HG02973 (cell line): ENCODE measurements at regions not wholly inside any gene's neighbourhood (a gene's known extent, or its start where the extent isn't known, plus 50 kb on each side); places are given as distances from the start of the nearest gene placed in this dataset.

ENCODE experiments used
- ATAC-seq: cut with Tn5 transposase; IDR thresholded peaks from one replicate; pipeline ENCODE4 v1.9.1; 2021; ENCODE audit warnings: moderate library complexity; ENCODE audit not compliant: unreplicated experiment

DNA sequence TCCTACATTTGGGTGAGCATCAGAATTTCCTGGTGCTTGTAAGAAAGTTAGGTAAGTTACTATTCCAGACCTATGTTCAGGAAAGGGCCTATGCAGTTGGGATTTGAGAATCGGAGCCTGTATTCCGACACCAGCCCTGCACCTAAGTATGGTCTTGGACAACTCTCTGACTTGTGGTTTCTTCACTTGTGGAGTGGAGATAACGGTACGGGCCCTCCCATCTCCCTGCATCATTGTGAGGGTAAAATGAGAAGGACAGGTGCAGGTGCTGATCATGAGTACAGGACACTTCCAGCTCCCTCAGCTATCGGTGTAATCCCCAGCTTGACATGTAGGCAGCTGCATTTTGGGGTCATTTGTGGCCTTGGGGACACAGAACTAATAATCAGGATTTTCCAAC is 138.3 kb upstream of the NAMPT start:
- ATAC-seq: no peak

DNA sequence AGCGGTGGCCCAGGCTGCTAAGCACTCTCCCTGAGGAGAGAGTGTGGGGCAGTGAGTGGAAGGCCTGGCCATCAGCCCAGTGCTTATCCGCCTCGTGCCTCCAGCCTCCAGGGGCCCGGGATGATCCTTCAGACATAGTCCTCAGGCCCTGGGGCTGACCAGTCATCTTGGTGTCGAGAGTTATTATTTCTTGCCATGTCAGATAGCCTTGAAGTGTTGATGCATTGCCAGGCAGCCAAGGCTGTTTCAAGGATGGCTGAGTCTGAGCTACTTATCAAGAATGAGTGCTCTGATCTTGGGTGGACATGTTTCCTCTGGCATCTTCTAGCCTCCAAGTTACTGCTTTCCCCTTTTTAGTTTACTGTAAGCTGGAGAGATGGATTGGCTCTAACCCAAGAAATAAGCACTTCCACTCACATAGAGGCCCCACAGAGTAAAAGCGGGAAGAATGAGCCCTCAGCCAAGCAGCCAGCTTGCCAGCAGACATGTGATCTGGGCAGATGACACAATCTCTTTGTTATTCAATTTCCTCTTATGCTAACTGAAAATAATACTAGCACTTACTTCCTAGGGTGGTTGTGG is 136.5 kb upstream of the NAMPT start:
- ATAC-seq: no peak

DNA sequence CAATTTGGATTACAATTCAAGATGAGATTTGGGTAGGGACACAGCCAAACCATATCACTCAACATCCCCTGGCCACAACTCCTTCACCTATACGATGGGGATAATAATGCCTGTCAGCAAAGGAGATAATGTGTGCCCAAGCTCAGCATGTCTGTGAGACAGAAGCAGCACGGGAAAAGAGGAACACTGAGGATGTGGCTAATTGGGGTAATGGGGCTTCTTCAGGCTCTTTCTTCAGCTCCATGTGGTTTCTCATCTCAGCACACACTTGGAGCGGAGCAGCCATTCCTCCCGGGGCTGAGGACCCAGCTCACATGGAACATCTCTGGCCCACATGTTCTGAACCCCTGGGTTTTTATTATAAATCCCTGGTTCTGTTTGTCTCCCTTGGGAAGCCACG is 136.0 kb upstream of the NAMPT start:
- ATAC-seq: no peak

DNA sequence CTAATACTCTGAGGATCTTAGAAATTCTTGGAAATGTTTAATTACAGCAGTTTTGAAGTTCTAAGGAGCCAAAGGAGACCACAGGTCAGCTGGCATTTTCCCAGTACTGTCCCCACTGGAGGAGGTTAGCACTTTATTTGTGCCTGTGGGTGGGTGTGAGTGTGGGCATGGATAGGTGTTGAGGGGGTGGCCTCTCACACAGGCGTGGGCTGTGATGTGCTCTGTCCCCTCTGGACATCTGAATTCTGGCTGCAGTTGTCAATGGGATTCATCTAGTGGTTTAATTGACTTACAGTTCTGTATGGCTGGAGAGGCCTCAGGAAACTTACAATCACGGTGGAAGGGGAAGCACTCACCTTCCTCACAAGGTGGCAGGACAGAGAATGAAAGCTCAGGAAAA is 135.4 kb upstream of the NAMPT start:
- ATAC-seq: no peak

DNA sequence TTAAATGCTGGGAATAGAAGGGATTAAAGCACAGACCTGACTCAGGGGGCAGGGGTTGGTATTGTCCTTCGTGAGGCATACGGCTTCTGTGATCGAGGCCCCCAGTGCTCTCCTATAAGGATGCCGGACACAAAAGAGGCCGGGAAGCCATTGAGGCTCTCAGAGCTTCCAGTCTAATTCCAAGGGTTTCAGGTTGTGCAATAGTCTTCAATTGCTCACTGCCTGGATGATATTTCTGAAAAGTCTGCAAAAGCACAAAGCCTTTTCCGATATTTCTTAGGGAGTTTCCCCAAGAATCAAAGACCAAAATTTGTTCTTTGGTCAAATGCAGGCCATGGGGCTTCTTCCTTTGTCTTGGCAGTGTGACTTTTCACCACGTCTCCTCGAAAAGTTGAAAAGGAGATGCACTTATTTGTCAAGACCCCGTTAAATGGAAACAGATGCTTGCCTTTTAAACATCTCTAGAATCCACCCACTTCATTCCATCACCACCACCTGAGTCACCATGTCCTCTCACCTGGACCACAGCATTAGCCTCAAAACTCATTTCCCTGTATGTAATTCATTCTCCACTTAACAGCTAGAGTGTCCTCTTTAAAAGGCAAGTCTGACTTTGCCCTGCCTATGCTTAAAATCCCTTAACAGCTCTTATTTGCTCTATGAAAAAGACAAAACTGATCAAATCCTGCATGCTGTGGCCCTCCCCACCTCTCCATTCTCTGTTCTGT is 134.8 kb upstream of the NAMPT start:
- ATAC-seq: no peak

DNA sequence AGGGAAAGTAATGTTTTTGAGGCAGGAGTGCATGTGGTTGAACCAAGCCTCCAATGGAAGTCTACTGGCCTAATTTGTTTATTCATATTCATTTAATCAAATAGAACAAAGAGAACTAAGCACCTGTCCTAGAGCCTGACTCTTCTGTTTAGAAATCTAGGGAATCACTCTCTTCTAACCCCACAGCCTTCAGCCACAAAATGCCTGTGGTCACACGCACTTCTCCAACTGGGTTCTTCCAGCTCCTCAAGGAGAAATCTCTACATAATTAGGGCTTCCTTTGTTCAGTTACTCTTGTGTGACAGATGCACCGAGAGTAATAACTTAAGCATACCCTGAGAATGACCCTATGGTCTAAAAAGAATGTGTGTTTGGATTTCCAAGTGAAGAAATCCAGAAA is 133.7 kb upstream of the NAMPT start:
- no peak for ATAC-seq

DNA sequence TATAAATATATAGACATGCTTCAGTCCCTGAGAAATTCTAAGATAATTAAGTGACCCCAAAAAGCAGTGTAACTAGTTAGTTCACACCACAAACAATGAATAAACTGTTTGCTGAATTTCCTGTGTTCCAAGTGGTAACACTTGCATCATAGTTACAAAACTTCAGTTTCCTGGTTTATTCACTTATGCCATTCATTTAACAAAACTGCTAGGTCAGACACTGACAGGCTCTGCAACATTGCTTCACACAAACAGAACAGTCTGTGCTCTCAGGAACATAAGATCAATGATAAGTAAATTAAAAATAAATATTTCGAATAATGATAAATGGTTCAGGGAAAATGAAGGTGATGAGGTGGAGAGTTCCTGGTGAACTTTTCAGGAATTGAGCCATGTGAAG is 133.3 kb upstream of the NAMPT start:
- no peak for ATAC-seq

DNA sequence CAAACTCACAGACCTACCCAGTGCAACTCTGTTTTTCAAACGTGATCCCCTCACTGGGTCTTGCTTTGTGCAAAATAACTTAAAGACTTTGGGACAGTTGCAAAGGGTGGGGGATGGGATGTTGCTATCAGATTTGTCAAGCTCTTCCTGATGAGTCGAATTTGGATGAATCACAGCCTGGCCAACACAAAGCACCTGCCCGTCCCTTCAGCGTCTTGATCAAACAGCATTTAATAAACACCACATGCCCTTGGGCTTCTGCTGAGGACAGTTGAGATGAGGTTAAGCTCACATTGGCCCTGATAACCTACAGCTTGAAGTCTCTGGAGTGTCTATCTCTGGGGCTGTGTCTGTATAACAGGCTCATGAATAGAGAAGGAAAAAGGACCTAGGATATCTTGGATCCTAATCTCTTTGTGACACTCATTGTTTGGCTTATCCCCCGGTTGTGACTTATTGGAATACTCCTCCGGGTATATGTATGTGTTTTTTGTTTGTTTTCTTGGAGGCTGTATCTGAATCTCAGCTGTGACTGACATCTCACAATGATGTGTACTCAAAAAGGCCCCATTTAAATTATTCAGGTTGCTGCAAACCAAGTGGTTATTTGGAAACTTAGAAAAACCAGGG is 132.6 kb upstream of the NAMPT start:
- no peak for ATAC-seq

DNA sequence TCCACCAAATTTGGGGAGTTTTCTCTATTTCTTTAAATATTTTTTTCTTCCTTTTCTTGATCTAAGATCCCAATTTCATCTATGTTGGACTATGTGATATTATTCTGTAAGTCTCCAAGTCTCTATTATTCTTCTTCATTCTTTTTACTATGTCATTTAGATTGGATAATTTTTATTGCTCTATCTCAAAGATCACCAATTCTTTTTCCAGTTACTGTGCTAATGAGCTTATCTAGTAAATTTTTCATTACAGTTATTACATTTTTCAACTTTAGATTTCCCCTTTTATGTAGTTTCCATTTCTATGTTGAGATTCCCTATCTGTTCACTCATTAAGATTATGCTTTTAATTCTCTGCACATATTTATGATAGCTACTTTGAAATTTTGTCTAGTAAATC is 131.6 kb upstream of the NAMPT start:
- no peak for ATAC-seq

DNA sequence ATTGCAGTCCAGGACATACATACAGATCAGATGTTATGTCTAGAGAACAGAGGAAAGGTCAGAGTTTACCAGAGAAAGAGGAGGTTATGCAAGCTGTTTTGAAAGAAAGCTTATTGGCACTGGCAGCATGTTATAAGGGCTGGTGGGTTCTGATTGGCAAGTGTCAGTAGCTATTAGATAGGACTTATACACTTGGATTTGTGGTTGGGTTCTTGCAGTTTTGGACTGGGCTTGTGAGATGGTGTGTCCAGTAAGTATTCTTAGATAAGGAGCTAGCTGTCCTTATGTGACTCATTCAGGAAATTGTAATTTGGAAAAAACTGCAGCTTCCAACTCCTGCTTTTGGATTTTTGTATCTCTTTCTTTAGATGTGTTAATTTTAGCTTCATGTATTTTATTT is 130.7 kb upstream of the NAMPT start:
- ATAC-seq: no peak

DNA sequence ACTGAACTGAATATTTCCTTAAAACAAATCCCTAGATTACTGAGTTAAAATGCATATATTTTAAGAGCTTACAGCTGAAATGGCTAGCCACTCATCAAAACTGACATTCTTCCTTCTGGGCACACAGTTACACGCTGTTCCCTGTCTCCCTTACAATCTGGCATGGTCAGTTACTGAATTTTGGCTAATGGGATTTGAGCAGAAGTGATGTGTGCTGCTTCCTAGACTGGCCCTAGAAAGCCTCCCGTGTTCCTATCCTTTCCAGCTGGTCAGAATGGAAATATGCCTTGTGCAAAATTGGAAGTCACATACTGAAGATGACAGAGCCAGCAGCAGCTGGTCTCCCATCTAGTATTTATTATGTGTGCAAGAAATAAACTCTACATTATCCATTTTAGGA is 128.7 kb upstream of the NAMPT start:
- ATAC-seq: no peak

DNA sequence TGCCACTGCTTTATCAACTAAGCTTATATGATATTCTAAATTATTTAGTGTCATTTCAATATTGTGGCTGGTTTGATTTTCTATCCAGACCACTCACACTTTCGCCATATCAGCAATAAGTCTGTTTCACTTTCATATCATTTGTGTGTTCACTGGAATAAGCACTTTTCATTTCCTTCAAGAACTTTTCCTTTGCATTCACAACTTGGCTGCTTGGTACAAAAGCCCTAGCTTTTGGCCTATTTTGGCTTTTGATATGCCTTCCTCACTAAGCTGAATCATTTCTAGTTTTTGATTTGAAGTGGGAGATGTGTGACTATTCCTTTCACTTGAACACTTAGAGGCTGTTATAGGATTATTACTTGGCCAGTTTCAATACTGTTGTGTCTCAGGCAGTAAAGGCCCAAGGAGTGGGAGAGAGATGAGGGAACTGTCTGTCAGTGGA is 120.9 kb upstream of the NAMPT start:
- ATAC-seq: no peak

DNA sequence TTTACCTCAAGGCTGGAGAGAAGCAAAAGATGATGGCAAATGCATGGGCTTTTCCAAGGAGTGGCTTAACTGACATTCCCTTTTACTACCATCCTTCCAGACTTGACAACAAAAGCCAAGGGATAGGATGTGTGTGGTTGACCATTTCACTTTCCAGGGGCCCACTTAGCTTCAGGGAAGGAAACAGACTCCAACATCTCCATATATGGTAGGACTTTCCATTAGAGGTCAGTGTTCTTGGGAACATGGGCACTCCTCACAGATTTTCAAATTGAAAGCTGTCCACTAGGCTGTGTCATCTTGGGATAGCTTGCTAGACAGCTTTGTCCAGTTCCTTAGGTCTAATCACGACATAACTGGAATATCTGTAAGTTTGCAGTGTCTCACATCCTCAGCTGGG is 118.1 kb upstream of the NAMPT start:
- no peak for ATAC-seq

DNA sequence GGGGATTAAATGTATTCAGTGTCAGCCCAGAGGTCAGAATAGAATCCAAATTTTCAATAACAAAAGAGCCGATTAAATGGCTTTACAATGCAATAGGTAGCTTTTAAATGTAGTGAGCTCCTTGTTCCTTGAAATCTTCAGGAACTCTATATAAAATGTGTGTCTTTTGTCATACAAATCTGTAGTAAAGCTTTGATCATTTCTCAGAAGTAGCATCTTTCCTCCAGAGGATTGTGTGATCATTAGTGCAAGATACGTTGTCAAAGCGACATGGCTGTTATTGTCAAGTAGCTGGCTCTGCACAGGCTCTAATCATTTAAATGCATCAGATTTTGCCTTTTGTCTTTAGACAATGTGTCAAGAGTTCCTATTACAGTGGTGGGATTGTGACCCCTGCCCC is 116.1 kb upstream of the NAMPT start:
- no peak for ATAC-seq

DNA sequence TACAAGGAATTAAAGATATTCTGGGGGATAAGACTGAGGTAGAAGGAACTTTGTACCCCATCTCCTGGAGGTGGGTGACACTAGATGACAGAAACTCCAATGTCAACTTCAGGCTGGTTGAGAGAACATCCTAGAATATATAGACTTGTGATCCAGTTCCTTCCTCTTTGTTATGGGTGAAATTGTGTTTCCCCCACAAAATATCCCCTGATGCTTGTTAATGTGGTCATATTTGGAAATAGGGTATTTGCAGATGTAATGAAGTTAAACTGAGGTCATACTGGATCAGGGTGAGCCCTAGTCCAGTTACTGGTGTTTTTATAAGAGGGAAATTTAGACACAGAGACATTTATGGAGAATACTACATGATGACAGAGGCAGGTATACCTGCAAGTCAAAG is 114.0 kb upstream of the NAMPT start:
- ATAC-seq: no peak

DNA sequence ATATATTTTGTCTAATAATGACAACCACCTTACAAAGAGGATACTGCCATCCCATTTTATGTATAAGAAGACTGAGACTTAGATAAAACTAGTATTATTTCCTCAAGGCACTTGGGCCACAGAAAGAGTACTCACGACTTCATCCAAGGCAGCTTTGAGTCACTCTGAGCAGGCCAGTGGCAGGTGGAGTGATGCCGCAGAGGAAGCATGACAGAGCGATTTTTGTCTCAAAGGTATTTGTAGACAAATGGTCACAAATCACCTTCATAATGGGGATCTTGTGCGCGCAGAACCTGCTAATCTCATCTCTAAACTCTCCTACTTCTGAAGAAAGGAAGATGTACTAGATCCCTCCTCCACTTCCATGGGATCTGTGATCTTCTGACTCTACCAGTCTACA is 113.2 kb upstream of the NAMPT start:
- ATAC-seq: no peak

DNA sequence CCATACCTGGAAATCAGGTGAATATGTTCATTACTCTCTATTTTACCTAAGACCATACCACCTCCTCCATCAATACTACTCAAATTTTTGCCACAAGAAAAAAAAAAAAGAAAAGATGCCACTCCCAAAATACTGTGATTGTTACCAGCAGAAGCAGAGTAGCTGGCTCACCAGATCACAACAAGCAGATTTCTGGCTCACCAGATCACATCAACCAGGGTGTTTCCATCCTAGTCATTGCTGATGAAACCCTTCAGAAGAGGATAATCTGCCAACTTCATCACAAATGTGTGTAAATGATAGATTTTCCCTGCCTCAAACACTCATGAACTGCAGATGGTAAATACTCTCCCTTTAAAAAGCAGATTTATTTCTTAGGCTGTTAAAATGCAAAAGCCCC is 109.7 kb upstream of the NAMPT start:
- no peak for ATAC-seq

DNA sequence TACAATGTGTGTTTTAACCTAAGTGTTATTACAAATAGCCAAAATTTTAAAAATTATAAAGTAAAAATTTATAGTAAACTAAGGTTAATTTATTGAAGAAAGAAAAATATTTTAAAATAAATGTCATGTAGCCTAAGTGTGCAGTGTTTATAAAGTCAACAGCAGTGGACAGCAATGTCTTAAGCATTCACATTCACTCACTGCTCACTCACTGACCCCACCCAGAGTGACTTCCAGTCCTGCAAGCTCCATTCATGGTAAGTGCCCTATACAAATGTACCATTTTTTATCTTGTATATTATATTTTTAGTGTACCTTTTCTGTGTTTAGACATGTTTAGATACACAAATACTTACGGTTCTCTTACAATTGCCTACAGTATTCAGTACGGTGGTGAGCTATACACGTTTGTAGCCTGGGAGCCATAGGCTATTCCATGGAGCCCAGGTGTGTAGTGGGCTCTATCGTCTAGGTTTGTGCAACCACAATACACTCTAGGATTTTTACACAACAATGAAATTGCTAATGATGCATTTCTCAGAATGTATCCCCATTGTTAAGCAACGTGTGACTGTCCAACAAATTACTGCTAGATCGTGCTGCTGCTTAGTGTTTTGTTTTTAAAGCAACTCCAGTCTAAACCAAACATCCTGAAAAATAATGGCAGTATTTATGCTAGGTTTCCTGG is 108.9 kb upstream of the NAMPT start:
- ATAC-seq: no peak

DNA sequence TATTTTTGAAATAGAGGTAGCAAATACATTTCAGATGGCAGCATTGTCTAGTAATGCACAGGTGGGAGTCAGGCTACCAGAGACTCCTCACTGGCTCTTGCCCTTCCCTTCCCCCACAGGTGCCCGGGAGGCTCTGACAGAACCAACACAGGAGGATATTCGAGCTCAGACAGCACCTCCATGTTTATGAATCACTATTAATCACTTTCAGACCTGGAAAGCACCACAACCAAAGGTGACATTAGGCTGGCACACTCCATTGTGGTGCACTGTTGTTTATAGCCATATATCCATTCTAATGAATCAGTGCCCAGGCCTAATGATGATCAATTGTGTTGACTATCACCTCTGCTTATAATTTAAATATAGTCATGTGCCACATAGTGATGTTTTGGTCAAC is 107.8 kb upstream of the NAMPT start:
- ATAC-seq: no peak

DNA sequence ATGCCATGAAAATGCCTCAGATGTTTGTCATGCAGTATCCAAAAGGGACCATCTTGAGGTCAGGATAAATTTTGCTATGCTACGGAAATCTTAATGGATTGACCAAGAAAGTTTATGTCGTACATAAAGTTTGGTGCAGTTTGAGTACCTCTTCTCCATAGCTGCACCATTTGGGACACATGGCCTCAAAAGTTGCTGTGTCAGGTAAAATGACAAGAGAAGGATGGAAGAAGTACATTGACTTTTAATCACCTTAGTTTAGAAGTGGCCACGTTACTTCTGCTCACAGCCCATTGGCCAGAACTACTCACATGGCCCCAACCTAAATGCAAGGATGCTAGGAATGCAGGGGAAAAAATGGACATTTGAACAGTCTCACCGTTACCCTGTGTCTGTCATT is 107.4 kb upstream of the NAMPT start:
- ATAC-seq: no peak

DNA sequence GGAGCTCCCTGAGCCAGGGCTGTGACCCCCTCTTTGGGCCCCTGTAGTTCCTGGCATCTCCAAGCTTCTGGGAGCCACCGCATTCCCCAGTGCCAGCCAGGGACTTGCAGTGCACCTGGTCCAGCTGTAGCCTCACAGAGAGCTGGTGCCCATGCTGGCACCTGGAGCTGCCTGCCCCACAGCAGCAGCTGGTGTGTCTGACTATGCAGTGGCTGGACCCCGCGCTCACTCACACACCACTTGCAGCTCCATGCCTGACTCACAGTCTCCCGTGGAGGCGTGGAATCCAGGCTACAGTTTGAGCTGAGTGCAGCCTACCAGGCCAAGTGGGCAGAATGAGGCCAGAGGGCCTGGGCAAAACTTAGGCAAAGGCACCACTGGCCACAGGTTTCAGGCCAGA is 102.2 kb upstream of the NAMPT start:
- no peak for ATAC-seq

DNA sequence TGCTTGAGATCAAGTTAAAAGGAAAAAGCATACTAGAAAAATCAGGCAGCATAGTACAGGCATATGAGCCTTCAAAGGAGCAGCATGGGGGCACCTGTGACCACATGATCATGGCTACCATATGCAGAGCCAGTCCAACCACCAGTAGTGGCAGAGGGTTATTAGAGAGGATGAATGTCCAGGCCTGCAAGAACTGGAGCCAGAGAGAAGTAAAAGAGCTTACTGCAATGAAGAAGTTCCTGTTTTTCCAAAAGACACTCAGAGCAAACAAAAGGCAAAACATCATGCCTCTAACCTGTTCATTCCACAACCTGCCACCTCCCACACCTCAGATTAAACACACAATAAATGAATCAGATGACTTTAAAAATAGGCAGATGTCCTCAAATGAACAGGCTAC is 99.6 kb upstream of the NAMPT start:
- ATAC-seq: no peak
